Esophagus squamous epithelium (tissue), 5 donors: ENCODE measurements at regions not wholly inside any gene's neighbourhood (a gene's known extent, or its start where the extent isn't known, plus 50 kb on each side); places are given as distances from the start of the nearest gene placed in this dataset.

Source experiments
- DNase-seq: peaks from one replicate; lab custom pipeline; 2025; lab: John Stamatoyannopoulos, UW
- H3K27ac ChIP-seq, 4 donors: fragments of 200-600 bp; sonication (generic); one replicate each; pipeline ENCODE4 v1.5.1; 2016 to 2019; ENCODE audit warnings: mild to moderate bottlenecking in 1 of 4
- H3K27me3 ChIP-seq, 4 donors: fragments of 200-600 bp; sonication (generic); 1 replicate in 3 of 4; 2 replicates in 1 of 4; pipeline versions ENCODE4 v1.5.1 to v1.6.0; 2017 to 2021; ENCODE audit warnings: antibody characterized with exemption in 1 of 4
- H3K36me3 ChIP-seq, 3 donors: fragments of 200-600 bp; sonication (generic); one replicate each; pipeline ENCODE4 v1.5.1; 2016 to 2019
- H3K4me1 ChIP-seq, 3 donors: fragments of 200-600 bp; sonication (generic); one replicate each; pipeline ENCODE4 v1.5.1; 2017 to 2019
- H3K4me3 ChIP-seq, 4 donors: fragments of 200-600 bp; sonication (generic); 1 replicate in 3 of 4; 2 replicates in 1 of 4; pipeline ENCODE4 v1.5.1; 2016 to 2019; ENCODE audit warnings: mild to moderate bottlenecking in 2 of 4, moderate library complexity in 1 of 4
- H3K9me3 ChIP-seq, 3 donors: fragments of 200-600 bp; sonication (generic); one replicate each; pipeline ENCODE4 v1.5.1; 2016 to 2019
- POLR2A ChIP-seq, 4 donors: fragments of 450-650 bp; IDR thresholded peaks; one replicate each; pipeline ENCODE4 v1.6.1; 2017; ENCODE audit warnings: antibody characterized with exemption in 4 of 4, mild to moderate bottlenecking in 4 of 4, moderate library complexity in 3 of 4
- WGBS, 2 donors: methylation state at CpG; one replicate each; pipeline ENCODE4 v1.1.5; 2018; 5-methylcytosine and 5-hydroxymethylcytosine counted together
- intact Hi-C: fragments of 100-400 bp; cut with DNase I; formaldehyde crosslinking; loops from one replicate; pipeline ENCODE4 v1.15.0; 2022
- TF ChIP-seq, protein P1 (sequence below), 6 experiments: fragments of 450-650 bp in 4 of 6; fragments of 200-600 bp in 2 of 6; sonication (generic) in 2 of 6; IDR thresholded peaks; one replicate each; pipeline ENCODE4 v1.5.1; 2016 to 2019; ENCODE audit warnings: antibody characterized with exemption in 6 of 6, mild to moderate bottlenecking in 4 of 6, moderate library complexity in 4 of 6
- donor health status: DM: yes; HTN: yes; CAD: no.

DNA sequence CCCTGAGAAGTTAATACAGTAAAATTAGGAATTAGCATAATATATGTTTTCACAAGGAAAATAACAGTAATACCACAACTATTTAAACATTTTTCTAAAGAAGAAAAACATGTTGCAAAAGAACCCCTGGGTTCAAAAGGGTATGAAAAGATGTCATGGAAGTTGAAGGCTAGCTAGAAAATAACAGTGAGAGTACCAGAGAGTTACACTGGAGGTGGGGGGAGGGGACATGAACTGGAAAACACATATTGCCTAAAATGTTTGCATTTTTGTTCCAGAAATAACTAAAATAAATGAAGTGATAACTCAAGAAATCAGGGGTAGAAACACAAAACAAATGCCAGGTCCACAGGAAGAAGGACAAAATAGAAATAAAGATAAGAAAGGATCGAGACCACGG, 336.6 kb upstream of the MAD2L1 start:
- no peak for DNase-seq
- intact Hi-C loops: no loop called here
- Histone ChIP-seq H3K27me3 (no peaks in the 10 kb centered on the region), H3K36me3 (no peaks in the 10 kb centered on the region), H3K4me1 (no peaks in the 10 kb centered on the region), H3K27ac (no peak overlapping the region), H3K4me3 (no peak overlapping the region), H3K9me3 (no peaks in the 10 kb centered on the region)
- TF ChIP-seq, protein P1, sequence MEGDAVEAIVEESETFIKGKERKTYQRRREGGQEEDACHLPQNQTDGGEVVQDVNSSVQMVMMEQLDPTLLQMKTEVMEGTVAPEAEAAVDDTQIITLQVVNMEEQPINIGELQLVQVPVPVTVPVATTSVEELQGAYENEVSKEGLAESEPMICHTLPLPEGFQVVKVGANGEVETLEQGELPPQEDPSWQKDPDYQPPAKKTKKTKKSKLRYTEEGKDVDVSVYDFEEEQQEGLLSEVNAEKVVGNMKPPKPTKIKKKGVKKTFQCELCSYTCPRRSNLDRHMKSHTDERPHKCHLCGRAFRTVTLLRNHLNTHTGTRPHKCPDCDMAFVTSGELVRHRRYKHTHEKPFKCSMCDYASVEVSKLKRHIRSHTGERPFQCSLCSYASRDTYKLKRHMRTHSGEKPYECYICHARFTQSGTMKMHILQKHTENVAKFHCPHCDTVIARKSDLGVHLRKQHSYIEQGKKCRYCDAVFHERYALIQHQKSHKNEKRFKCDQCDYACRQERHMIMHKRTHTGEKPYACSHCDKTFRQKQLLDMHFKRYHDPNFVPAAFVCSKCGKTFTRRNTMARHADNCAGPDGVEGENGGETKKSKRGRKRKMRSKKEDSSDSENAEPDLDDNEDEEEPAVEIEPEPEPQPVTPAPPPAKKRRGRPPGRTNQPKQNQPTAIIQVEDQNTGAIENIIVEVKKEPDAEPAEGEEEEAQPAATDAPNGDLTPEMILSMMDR (IDR thresholded peaks at IDR 0.05): no peak
- no peak for TF ChIP-seq POLR2A (IDR thresholded peaks at IDR 0.05)
- WGBS, 2 donors: 88% methylated on average over 2 of the region's 2 CpGs

DNA sequence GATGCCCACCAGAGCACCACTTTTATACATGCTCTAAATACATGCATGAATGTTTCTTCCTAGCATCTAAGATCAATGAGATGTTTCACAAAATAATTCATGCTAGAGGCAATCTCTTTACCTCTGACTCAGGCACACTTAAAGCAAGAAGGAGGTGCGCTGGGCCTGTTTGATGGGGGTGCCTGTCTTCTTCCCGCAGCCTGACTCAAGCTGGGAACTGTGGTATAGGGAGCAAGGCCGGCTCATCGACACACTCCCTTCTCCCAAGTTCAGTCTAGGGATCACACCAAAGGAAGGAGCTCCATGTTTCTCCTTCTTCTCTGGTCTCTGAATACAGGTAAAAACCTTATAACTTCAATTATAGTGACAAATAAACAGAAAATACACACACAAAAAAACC, 333.8 kb upstream of the MAD2L1 start:
- WGBS, 2 donors: 100% methylated on average over 2 to 4 of the region's 4 CpGs
- H3K4me1 ChIP-seq: no peaks in the 10 kb centered on the region
- no peak for TF ChIP-seq POLR2A (IDR thresholded peaks at IDR 0.05)
- TF ChIP-seq, protein P1 (IDR thresholded peaks at IDR 0.05): no peak
- no peaks in the 10 kb centered on the region for H3K9me3 ChIP-seq
- H3K36me3 ChIP-seq: no peaks in the 10 kb centered on the region
- no peak overlapping the region for H3K4me3 ChIP-seq
- intact Hi-C loops: no loop called here
- no peaks in the 10 kb centered on the region for H3K27me3 ChIP-seq
- no peak overlapping the region for H3K27ac ChIP-seq
- no peak for DNase-seq

DNA sequence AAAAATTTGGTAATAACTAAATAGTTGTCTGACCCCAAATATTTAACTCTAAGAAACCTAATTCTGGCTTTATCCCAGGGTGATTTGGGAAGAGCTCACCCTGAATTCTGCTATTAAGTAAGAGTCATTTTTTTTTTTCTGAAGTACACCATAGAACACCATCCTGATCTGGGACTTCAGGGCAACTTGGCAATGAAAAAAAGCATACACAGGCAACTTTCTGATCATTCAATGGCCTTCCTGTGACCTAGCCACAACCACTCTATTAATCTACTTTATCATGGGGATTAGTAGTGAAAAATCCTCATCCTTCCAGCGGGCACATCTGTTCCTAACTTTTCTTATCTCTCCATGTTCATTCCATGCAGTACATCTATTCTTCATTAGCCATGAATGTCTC, 333.2 kb upstream of the MAD2L1 start:
- no peaks in the 10 kb centered on the region for H3K4me1 ChIP-seq
- WGBS, 2 donors: 64 to 78% methylated on average over 1 of the region's 1 CpG
- intact Hi-C loops: no loop called here

DNA sequence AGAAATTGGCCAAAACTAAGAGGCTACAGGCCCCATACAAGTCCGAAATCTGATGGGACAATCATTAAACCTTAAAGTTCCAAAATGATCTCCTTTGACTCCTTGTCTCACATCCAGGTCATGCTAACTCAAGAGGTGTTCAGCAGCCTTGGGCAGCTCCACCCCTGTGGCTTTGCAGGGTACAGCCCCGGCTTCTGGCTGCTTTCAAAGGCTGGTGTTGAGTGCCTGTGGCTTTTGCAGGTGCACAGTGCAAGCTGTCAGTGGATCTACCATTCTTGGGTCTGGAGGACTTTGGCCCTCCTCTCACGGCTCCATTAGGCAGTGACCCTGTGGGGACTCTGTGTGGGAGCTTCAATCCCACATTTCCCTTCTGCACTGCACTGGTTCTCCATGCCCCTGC, 329.1 kb upstream of the MAD2L1 start:
- no peaks in the 10 kb centered on the region for H3K27me3 ChIP-seq
- no peak for DNase-seq
- 67 to 68% methylated on average over 2 to 3 of the region's 3 CpGs for WGBS, 2 donors
- no peak overlapping the region for H3K27ac ChIP-seq
- H3K4me3 ChIP-seq: no peak overlapping the region
- no peaks in the 10 kb centered on the region for H3K36me3 ChIP-seq
- TF ChIP-seq POLR2A (IDR thresholded peaks at IDR 0.05): no peak
- TF ChIP-seq, protein P1 (IDR thresholded peaks at IDR 0.05): no peak
- no peaks in the 10 kb centered on the region for H3K9me3 ChIP-seq
- H3K4me1 ChIP-seq: no peaks in the 10 kb centered on the region
- intact Hi-C loops: no loop called here

More for the DNA sequence above, 333.2 kb upstream of the MAD2L1 start:
- Histone ChIP-seq H3K27ac (no peak overlapping the region), H3K36me3 (no peaks in the 10 kb centered on the region), H3K4me3 (no peak overlapping the region), H3K9me3 (no peaks in the 10 kb centered on the region), H3K27me3 (no peaks in the 10 kb centered on the region)
- DNase-seq: no peak
- TF ChIP-seq POLR2A (IDR thresholded peaks at IDR 0.05): no peak
- TF ChIP-seq, protein P1 (IDR thresholded peaks at IDR 0.05): no peak

DNA sequence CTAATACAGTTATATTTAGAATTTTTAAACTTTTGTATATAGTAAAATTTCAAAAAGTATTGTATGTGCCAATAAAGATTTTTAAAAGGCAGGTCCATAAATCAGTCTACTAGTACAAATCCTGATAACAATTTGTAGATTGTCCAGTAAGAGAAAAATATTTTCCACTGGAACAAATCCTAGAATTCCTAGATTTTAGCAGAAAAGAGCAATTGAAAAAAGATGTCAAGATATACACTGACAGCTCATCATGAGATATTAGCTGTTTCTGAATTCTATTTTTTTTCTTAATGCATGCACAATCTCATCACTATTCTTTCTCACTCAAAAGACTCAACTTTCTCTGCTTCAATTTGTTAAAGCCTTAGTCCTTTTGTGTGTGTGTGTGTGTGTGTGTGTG, 289.2 kb upstream of the MAD2L1 start:
- no peak overlapping the region for H3K27ac ChIP-seq
- no peaks in the 10 kb centered on the region for H3K27me3 ChIP-seq
- intact Hi-C loops: no loop called here
- H3K4me1 ChIP-seq: no peaks in the 10 kb centered on the region
- H3K4me3 ChIP-seq: no peak overlapping the region
- H3K36me3 ChIP-seq: no peaks in the 10 kb centered on the region
- TF ChIP-seq, protein P1 (IDR thresholded peaks at IDR 0.05): no peak
- no peak for DNase-seq
- no peaks in the 10 kb centered on the region for H3K9me3 ChIP-seq
